ENCODE measurements at regions not wholly inside any gene's neighbourhood (a gene's known extent, or its start where the extent isn't known, plus 50 kb on each side); places are given as distances from the start of the nearest gene placed in this dataset.

DNA sequence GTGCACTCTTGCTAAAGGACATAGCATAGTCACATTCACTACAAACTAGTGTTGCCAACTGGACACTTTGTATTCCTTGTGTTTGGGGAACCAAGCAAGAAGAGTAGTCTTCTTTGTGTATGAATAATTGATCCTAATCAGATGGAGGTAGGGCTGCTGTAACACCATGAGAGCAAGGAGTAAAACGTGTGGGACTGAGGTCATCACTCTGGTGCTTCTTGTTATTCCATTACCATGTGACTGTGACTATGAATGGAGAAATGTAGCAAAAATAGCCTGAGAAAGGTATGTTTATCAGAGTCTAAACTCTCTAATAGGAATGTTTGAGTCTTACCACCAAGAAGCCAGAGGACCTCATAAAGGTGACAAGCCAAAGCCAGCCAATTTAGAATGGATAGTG is 966.9 kb downstream of the TAF11L14 start:
- TF ChIP-seq CTCF (IDR thresholded peaks at IDR 0.05; ENCODE audit: poor library complexity) (no peak), EZH2phosphoT487 (IDR thresholded peaks at IDR 0.05; ENCODE audit: low read depth, severe bottlenecking, unreplicated experiment) (no peak)
